LNCAP (cell line): ENCODE measurements at regions not wholly inside any gene's neighbourhood (a gene's known extent, or its start where the extent isn't known, plus 50 kb on each side); places are given as distances from the start of the nearest gene placed in this dataset.
A peak's percentile ranks its signal among the peaks of the same experiment; 100 is the strongest.

ENCODE experiments used
- TF ChIP-seq, protein P1 (sequence below): fragments of 450-650 bp; IDR thresholded peaks from 2 replicates; pipeline ENCODE4 v1.5.1; 2017; ENCODE audit warnings: mild to moderate bottlenecking

DNA sequence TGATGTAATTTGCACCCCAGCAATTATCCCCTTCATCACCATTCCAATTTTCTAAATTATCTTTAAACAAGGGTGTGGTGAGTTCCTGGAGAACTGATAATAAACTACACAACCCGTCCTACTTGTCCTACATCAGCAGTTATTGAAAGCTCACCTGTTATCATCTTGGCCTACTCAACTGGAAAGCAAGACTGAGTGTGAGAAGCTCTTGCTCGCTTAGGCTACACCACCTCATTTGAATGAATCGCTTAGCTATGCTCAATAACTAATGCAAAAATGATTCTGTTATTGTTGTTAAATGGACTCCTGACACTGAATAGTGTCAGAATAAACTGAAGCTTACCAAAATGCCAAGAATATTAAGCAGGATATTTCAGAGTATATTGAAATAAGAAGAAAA is 115.4 kb upstream of the BTG1 start:
- TF ChIP-seq, protein P1, sequence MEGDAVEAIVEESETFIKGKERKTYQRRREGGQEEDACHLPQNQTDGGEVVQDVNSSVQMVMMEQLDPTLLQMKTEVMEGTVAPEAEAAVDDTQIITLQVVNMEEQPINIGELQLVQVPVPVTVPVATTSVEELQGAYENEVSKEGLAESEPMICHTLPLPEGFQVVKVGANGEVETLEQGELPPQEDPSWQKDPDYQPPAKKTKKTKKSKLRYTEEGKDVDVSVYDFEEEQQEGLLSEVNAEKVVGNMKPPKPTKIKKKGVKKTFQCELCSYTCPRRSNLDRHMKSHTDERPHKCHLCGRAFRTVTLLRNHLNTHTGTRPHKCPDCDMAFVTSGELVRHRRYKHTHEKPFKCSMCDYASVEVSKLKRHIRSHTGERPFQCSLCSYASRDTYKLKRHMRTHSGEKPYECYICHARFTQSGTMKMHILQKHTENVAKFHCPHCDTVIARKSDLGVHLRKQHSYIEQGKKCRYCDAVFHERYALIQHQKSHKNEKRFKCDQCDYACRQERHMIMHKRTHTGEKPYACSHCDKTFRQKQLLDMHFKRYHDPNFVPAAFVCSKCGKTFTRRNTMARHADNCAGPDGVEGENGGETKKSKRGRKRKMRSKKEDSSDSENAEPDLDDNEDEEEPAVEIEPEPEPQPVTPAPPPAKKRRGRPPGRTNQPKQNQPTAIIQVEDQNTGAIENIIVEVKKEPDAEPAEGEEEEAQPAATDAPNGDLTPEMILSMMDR: no peak

DNA sequence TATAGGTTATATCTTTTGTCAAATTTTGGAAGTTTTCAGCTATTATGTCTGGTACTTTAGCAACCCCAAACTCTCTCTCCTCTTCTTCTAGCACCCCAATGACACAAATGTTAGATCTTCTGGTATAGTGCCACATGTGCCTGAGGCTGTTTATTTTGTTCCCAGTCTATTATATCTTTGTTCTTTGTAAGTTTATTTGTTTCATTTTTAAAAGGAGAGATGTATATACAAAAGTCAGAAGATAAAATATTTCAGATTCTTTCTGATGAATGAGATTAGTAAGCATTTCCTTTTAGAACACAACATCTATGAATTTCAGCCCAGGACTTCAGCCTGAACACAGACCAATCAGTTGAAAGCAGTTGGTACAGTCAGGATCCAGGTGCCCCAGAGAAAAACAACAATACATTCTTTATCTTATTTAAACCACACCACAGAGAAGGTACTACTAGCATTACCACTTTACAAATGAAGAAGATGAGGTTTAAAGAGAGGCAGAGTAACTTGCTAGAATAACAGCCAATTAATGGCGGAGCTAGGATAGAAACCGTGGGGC is 114.1 kb upstream of the BTG1 start:
- TF ChIP-seq, protein P1: no peak

DNA sequence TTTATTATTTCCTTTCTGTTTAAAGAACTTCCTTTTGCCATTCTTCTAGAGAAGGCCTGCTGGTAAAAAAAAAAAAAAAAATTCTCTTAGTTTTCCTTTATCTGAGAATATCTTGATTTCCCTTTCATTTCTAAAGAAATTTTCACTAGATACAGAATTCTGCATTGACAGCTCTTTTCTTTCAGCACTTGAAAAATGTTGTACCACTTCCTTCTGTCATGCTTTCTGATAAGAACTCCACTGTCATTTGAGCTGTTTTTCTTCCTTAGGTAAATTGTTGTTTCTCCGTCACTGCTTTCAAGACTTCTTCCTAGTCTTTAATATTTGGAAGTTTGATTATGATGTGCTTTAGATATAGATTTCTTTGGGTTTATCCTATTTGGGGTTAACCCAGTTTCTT is 113.6 kb upstream of the BTG1 start:
- TF ChIP-seq, protein P1: no peak

DNA sequence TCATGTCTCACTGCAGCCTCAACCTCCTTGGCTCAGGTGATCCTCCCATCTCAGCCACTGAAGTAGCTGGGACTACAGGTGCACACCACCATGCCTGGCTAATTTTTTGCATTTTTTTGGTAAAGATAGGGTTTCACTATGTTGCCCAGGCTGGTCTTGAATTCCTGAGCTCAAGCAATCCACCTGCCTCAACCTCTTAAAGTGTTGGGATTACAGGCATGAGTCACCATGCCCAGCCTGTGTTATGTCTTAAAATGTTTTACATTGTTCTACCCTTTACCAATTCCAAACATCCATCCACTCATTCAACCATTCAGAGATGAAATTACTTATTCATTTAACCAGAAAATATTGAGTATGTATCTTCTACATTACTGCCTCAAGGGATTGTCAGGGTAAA is 111.6 kb upstream of the BTG1 start:
- TF ChIP-seq, protein P1: no peak

DNA sequence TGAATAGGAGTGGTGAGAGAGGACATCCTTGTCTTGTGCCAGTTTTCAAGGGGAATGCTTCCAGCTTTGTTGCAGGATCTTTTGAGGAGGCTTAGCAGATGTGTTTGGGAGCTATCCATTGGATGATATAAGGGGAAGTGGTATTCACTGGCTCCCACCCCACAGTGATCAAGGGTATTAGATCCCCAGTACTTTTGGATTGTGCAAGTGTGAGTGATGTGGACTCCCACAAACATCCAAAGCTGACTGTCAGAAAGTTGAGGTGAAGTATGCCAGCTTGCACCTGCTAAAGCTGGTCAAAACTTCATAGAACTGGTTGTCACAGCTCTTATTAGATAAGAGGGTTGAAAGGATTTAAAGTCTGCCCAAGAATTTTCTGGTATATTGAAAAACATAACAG is 110.1 kb upstream of the BTG1 start:
- TF ChIP-seq, protein P1: no peak

DNA sequence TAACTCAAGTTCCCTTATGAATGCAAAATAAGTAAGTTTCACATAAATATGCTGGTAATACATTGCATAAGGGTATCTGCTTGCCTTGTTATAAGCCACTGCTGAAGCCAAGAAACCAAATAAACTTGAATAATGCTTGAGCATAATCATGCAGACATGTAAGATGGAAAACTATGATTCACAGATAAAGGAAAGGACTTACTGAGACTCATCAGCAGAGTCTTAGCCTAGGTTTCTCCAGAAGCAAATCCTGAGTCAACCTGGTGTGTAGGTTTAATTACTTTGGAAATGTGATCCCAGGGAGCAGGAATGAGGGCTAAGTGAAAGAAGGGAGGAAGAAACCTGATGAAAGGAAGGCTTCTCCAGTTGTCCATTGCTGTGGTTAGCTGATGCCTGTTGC is 107.7 kb upstream of the BTG1 start:
- TF ChIP-seq, protein P1: no peak

DNA sequence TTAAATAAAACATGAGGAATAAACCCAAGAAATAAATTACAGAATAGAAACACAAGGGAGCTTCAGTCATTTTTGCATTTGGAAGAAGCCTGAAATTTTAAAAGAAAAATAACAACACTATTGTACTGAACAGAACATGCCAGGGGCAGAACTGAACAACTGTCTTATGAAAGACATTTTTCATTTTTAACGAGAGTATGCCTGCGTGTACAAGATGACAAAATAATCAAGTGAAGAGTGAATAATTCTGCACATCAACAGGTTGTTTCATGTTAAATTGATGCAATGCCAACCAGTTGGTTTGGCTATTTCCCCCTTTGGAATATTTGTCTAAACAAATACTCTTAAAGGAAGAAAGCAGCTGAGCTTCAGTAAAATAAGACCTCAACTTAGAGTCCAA is 103.3 kb upstream of the BTG1 start:
- TF ChIP-seq, protein P1: no peak

DNA sequence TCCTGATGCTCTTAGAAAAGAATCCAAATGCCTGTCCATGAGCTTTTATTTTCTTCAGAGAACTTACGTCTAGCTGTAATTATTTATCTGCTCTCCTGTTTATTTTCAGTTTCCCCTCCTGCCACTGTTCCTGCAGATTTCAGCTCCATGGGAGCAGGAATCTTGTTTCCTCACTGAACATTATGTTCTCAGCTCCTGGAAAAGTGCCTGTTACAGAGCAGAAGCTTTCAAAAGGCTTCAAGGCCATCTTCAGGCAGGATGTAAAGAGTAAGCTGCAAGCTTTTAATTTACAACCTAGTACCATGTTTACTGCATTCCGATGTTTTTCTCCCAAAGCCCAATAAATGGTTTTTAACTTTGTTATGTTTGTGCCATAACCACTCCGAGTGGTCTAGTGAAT is 98.4 kb upstream of the BTG1 start:
- TF ChIP-seq, protein P1: peak; percentile 17; the same call in 1 of the 2 replicates
